ENCODE measurements at regions not wholly inside any gene's neighbourhood (a gene's known extent, or its start where the extent isn't known, plus 50 kb on each side); places are given as distances from the start of the nearest gene placed in this dataset.

- H3K27me3 ChIP-seq, result no peaks in the 10 kb centered on the region
- no peak overlapping the region for H3K4me3 ChIP-seq
- H3K4me1 ChIP-seq, result no peaks in the 10 kb centered on the region
- WGBS, 2 donors, result 15 to 19% methylated on average over 4 of the region's 4 CpGs
- peaks cover 0 to 31% (median 0%) of the 10 kb centered on the region in 4 donors for H3K9me3 ChIP-seq
- H3K27ac ChIP-seq, result no peak overlapping the region
- TF ChIP-seq EP300 (IDR thresholded peaks at IDR 0.05) (no peak), POLR2A (IDR thresholded peaks at IDR 0.05) (no peak)
- TF ChIP-seq, protein P1, sequence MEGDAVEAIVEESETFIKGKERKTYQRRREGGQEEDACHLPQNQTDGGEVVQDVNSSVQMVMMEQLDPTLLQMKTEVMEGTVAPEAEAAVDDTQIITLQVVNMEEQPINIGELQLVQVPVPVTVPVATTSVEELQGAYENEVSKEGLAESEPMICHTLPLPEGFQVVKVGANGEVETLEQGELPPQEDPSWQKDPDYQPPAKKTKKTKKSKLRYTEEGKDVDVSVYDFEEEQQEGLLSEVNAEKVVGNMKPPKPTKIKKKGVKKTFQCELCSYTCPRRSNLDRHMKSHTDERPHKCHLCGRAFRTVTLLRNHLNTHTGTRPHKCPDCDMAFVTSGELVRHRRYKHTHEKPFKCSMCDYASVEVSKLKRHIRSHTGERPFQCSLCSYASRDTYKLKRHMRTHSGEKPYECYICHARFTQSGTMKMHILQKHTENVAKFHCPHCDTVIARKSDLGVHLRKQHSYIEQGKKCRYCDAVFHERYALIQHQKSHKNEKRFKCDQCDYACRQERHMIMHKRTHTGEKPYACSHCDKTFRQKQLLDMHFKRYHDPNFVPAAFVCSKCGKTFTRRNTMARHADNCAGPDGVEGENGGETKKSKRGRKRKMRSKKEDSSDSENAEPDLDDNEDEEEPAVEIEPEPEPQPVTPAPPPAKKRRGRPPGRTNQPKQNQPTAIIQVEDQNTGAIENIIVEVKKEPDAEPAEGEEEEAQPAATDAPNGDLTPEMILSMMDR (IDR thresholded peaks at IDR 0.05), result no peak
- no peak for DNase-seq (ENCODE audit: low spot score in 2 of 2)
- no peaks in the 10 kb centered on the region for H3K36me3 ChIP-seq
Measured at GRCh38 chr12:110992909-110993308, 72.5 kb upstream of the MYL2 start.

GRCh38 chr12:110983811-110984210, 63.4 kb upstream of the MYL2 start:
- Histone ChIP-seq H3K27ac (no peak overlapping the region), H3K9me3 (peaks cover 0 to 12% (median 0%) of the 10 kb centered on the region in 4 donors), H3K27me3 (no peaks in the 10 kb centered on the region), H3K4me3 (no peak overlapping the region), H3K36me3 (no peaks in the 10 kb centered on the region), H3K4me1 (no peaks in the 10 kb centered on the region)
- TF ChIP-seq, protein P1 (IDR thresholded peaks at IDR 0.05), result no peak
- no peak for TF ChIP-seq POLR2A (IDR thresholded peaks at IDR 0.05)
- no peak for TF ChIP-seq EP300 (IDR thresholded peaks at IDR 0.05)
- 60 to 65% methylated on average over 7 of the region's 7 CpGs for WGBS, 2 donors
- no peak for DNase-seq (ENCODE audit: low spot score in 2 of 2)

DNA sequence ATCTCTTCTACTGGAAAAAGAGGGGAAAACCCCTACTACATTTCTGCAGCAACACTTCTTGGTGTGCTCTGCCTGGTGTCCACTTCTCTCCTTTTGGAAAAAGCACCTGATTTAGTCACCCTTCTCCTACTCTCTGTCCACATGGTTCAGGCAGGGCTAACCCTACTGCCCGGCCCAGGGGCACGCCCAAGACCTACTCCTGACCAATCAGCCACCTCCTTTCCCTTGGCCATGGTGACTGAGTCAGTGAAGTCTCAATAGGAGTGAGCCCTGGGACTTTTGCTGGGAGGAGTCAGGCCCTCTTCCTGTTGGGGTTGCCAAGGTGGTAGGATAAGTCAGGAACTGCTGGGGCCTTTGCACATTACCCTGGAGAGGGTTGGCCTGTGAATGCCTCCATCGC, 52.5 kb upstream of the MYL2 start:
- H3K9me3 ChIP-seq, result peaks cover 0 to 13% (median 0%) of the 10 kb centered on the region in 4 donors
- no peaks in the 10 kb centered on the region for H3K36me3 ChIP-seq
- no peak overlapping the region for H3K27ac ChIP-seq
- H3K4me1 ChIP-seq, result no peaks in the 10 kb centered on the region
- WGBS, 2 donors, result 87 to 91% methylated on average over 3 of the region's 3 CpGs
- H3K4me3 ChIP-seq, result no peak overlapping the region
- TF ChIP-seq, protein P1 (IDR thresholded peaks at IDR 0.05), result no peak
- no peak for TF ChIP-seq POLR2A (IDR thresholded peaks at IDR 0.05)
- TF ChIP-seq EP300 (IDR thresholded peaks at IDR 0.05), result no peak
- no peaks in the 10 kb centered on the region for H3K27me3 ChIP-seq
- DNase-seq (ENCODE audit: low spot score in 2 of 2), result no peak

- Histone ChIP-seq H3K9me3 (peaks cover 0 to 13% (median 0%) of the 10 kb centered on the region in 4 donors), H3K27me3 (no peaks in the 10 kb centered on the region), H3K4me3 (no peak overlapping the region), H3K27ac (no peak overlapping the region), H3K4me1 (no peaks in the 10 kb centered on the region), H3K36me3 (no peaks in the 10 kb centered on the region)
- no peak for DNase-seq (ENCODE audit: low spot score in 2 of 2)
- TF ChIP-seq POLR2A (IDR thresholded peaks at IDR 0.05) (no peak), EP300 (IDR thresholded peaks at IDR 0.05) (no peak)
- TF ChIP-seq, protein P1 (IDR thresholded peaks at IDR 0.05), result no peak
- 50 to 51% methylated on average over 12 of the region's 12 CpGs for WGBS, 2 donors
Measured at GRCh38 chr12:110971936-110972335, 51.6 kb upstream of the MYL2 start.

DNA sequence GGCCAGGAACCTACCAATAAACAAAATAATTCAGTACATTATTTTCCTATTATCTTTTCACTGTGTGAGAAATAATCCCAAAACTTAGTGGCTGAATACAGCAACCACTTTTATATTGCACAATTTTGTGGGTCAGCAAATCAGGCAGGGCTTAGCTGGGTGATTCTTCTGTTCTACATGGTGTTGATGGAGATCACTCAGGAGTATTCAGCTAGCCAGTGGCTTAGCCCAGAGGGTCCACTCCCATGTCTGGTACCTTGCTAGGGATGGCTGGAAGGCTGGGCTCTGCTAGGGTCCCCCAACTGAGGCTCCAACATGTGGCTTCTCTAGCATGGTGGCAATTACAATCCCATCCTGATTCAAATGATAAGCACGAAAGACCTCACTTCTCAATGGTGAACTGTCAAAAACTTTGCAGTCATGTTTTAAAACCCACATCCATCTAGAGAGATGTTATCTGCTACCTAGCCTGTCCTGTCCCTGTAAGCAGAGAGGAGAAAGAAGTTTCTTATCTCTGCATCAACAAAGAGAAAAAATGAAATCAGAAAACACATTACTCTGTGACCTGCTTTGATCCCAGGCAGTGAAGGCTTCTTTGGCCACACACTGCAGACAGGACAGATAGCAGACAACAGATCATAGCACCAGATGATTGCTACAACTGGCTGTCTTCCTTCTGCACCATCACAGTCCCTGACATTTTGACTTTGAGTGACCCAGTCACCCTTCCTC, 51.0 kb upstream of the MYL2 start:
- H3K36me3 ChIP-seq, result no peaks in the 10 kb centered on the region
- no peaks in the 10 kb centered on the region for H3K4me1 ChIP-seq
- TF ChIP-seq POLR2A (IDR thresholded peaks at IDR 0.05), result no peak
- no peak for TF ChIP-seq EP300 (IDR thresholded peaks at IDR 0.05)
- TF ChIP-seq, protein P1 (IDR thresholded peaks at IDR 0.05), result no peak
- H3K4me3 ChIP-seq, result no peak overlapping the region
- H3K27ac ChIP-seq, result no peak overlapping the region
- no peak for DNase-seq (ENCODE audit: low spot score in 2 of 2)
- peaks cover 0 to 9% (median 0%) of the 10 kb centered on the region in 4 donors for H3K9me3 ChIP-seq
- no peaks in the 10 kb centered on the region for H3K27me3 ChIP-seq
- WGBS, 2 donors, result 89 to 91% methylated on average over 1 of the region's 1 CpG
